Ovary (tissue), 3 donors: ENCODE measurements at regions not wholly inside any gene's neighbourhood (a gene's known extent, or its start where the extent isn't known, plus 50 kb on each side); places are given as distances from the start of the nearest gene placed in this dataset.

ENCODE experiments used
- CTCF ChIP-seq, 3 donors: fragments of 450-650 bp in 2 of 3; fragments of 200-600 bp in 1 of 3; IDR thresholded peaks; one replicate each; pipeline versions ENCODE4 v1.5.1 to v1.8.0; 2016 to 2022; ENCODE audit warnings: antibody characterized with exemption in 3 of 3, mild to moderate bottlenecking in 1 of 3
- EP300 ChIP-seq: sonication (generic); formaldehyde crosslinking; IDR thresholded peaks from one replicate; pipeline ENCODE4 v1.6.1; 2017; ENCODE audit warnings: antibody characterized with exemption
- POLR2A ChIP-seq: fragments of 450-650 bp; IDR thresholded peaks from one replicate; pipeline ENCODE4 v1.6.1; 2017; ENCODE audit warnings: antibody characterized with exemption, mild to moderate bottlenecking, moderate library complexity
- donor health status: DM: no; HTN: no; CAD: no.

GRCh38 chr3:159301961-159302360 is 500.1 kb downstream of the MFSD1 start:
- no peak for TF ChIP-seq CTCF (IDR thresholded peaks at IDR 0.05)
- no peak for TF ChIP-seq POLR2A
- no peak for TF ChIP-seq EP300
